Kidney capillary endothelial cell (primary cell): ENCODE measurements at regions not wholly inside any gene's neighbourhood (a gene's known extent, or its start where the extent isn't known, plus 50 kb on each side); places are given as distances from the start of the nearest gene placed in this dataset.

Experiments used
- DNase-seq: peaks from one replicate; pipeline ENCODE4 v3.0.0-alpha.2; 2018; ENCODE audit warnings: low spot score

DNA sequence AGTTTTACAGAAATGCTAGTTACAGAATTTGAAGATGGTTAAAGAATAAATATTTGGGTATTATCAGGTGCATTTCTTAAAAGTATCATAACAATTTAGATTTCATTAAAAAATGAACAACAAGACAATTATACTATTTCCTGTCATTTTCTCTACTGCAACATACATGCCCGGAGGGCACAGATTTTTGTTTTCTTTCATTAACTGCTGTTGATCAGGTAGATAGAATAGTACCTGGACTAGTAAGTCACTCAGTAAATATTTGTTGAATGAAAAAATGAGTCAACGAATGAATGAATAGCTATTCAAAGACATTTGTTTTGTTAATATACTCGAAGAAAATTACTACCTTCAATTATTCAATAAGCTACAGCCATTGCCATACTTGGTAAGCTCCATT, 531.2 kb upstream of the VRK2 start:
- no peak for DNase-seq

DNA sequence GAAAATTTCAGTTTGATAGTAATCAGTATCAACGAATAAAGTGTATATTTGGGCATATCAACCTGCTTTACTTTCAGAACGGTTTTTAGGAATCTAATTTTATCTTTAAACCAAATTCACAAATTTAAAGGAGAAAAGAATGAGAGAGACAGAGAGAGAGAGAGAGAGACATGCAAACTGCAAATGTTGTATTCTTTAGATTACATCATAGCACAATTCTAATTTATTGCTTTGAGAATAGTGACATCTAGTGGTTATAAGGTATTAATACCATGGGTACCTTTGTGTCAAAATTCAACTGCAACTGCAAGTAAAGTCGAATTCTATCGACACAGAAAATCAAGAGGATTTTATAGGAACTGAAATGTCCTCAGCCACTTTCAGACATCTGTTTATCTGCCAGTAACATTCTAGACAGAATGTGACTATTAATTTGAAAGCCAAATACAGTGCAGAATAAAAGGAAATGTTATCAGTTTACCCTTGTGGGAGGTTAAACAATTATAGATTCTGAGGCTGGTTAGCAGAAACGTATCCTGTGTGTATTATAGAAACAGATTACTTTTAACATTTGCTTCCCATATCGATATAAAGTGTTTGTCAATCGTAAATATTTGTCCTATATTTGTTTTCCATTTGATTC, 529.8 kb upstream of the VRK2 start:
- DNase-seq = peak; percentile 63

- no peak for DNase-seq
These were observed 523.3 kb upstream of the VRK2 start for GRCh38 chr2:57523304-57523703.

DNA sequence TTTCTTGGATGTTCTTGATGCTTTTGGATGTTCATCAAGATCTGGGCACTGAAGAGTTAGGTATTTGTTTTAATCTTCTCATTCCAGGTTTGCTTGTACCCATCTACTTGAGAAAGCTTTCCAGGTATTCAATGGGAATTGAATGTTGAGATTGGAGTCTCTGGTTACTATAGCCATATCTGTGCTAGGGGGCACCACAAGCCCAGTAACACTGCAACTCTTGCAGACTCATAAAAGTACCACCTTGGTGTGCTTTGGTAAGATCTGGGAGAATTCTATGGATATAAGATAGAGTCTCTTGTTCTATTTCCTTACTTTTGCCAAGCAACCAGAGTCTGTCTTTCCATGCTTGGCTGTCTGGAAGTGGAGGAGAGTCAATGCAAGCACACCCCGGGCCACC, 518.9 kb upstream of the VRK2 start:
- DNase-seq = no peak

GRCh38 chr2:57528499-57528898, 518.1 kb upstream of the VRK2 start:
- DNase-seq = no peak

- no peak for DNase-seq
These were observed 512.2 kb upstream of the VRK2 start for GRCh38 chr2:57534358-57534757.

GRCh38 chr2:57536535-57537231, 509.9 kb upstream of the VRK2 start:
- no peak for DNase-seq

DNA sequence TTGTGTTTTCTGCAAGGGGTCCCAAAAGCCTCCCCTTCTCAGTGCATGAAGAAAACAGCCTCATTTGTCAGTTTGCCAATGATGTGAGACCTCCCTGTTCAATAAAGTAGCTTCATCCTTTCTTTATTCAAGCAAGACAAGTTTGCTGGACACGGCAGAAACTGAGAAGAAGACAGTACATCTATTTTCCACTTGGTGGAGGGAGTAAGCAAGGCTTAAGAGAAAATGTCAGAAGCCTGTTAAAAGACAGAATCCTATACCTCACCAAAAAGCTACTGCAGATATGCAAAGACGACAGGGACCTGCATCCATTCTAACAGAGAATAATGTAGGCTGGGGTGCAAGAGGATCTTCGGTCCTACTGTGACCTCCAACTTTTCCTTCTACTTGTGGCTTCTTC, 506.8 kb upstream of the VRK2 start:
- DNase-seq = no peak

DNA sequence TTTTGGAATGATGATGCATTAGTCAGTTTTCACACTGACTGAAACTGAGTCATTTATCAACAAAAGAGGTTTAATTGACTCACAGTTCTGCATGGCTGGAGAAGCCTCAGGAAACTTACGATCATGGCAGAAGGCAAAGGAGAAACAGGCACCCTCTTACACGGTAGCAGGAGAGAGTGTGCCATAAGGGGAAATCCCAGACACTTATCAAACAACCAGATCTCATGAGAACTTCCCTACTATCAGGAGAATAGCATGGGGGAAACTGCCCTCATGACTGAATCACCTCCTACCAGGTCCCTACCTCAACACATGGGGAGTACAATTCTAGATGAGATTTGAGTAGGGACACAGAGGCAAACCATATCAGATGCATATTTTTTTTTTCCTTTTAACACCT, 504.5 kb upstream of the VRK2 start:
- no peak for DNase-seq

DNA sequence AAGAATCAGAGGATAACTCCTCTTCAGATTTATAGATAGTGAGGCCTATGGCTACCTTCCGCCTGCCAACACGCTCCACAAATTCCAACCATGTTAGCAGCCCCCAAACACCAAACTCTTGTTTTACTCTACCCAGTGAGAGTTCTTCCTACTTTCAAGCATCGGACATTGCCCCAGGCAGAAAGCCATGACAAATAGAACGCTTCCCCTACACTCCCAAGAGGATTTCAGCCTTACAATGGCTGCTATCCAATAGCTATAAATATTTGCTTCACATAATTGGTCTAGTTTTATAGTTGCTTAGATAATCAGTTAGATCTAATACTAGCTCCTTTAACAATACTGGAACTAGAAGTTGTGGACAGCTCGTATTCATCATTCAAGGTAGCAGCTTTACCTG, 503.4 kb upstream of the VRK2 start:
- no peak for DNase-seq

GRCh38 chr2:57544624-57545023, 502.0 kb upstream of the VRK2 start:
- no peak for DNase-seq

GRCh38 chr2:57546478-57546877, 500.1 kb upstream of the VRK2 start:
- DNase-seq = no peak

- DNase-seq = no peak
These were observed 496.9 kb upstream of the VRK2 start for GRCh38 chr2:57549642-57550102.

- DNase-seq = no peak
These were observed 495.7 kb upstream of the VRK2 start for GRCh38 chr2:57550912-57551311.

DNA sequence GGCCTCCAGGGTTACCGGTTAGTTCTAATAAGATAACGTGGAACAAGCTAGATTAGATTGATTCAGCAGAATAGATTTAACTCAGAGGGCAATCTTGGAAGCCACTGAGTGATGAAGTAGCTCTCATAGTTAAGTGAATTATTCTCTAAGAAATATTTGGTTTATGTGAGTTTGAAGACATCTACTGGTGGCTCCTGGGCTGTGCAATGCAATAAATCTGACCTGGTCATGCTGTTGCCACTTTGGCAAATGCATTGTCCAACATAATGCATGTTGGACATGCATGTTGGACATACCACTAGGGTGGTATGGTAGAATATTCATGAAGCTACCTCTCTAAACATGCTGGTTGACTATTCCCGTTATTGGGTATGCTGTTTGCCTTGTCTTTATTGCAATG, 493.7 kb upstream of the VRK2 start:
- no peak for DNase-seq

DNA sequence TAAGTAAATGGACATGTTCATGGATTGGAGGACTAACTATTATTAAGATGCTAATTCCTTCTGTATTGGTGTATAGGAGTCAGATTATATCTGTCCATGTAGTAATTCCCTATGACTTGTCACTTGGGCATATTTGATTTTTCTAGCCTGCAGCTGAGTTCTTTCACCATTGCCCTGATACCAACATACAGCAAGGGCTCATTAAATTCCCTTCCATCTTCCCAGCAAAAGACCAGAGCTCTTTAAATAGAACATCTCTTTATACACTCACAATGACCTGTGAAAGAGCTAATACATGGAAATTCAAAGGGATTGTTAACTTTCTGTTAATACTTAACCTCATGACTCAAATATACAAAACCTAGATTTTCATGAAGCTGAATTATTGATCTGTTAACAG, 492.3 kb upstream of the VRK2 start:
- no peak for DNase-seq

GRCh38 chr2:57558312-57558711, 488.3 kb upstream of the VRK2 start:
- no peak for DNase-seq

DNA sequence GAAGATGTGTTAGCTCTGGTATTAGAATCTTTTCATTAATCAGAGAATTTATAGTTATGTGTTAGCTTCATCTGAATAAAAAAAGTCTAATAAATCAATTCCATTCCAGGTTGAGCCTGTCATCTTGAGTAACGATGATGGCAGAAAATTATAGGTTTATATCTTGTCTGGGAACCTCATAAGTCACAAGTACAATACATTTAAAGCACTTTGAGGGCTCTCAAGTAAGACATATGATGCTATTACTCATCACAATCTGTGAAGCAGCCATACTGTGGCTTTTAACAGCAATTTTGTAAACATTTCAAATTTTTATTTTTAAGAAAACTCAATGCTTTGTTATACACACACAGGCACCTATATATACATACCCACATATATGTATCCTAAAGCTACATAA, 484.1 kb upstream of the VRK2 start:
- DNase-seq = no peak

- DNase-seq = no peak
These were observed 483.6 kb upstream of the VRK2 start for GRCh38 chr2:57563015-57563414.

DNA sequence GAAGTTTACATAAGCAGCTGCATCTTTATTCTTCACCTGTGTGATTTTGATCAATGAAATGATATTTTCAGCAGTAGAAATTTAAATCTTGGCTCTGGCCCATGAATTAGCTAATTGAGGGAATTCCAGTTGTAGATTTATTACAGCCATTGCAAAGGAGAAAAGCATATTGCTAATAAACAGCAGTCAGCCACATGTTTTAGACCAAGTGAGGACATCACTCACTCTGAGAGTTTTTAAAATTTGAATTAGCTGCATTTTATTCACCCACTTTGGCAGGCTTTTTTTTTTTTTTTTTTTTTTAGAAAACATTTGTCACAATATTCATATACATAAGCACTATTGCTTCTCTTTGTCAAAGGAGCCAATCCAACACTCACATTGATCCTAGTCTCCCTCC, 479.4 kb upstream of the VRK2 start:
- no peak for DNase-seq

DNA sequence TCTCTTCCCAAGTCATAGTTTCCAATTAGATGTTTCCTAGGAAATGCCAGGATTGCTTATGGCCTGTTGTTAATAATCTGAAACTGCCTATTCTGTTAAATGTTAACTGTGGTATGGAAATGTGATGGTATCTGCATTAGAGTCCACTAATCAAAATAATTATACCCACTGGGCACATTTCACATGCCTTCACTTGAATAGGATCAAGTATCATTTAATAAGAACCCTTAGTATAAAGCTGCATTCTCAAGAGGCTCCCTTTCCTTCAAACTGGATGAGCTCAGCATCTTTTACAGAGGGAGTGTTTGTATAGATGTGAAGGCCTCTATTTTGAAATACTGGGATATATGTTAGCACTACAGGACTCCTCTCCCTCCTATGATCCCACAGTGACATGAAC, 477.2 kb upstream of the VRK2 start:
- no peak for DNase-seq

DNA sequence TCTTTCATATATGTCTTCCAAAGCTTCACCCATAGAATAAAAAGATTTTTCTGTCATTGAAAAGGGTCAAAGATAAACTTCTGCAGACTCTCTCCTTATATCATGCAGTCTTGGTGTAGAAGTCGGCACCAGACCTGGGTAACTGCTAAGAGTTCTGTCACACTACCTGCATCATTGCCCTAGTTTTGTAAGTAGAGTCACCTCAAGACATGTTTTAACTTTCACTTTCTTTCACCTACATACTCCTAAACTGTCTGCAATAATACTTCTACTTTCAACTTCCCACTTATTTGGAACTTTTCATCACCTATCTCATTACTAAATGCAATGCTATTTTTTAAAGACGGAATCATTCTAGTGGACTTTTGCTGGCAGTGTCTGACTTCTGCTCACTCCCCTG, 475.6 kb upstream of the VRK2 start:
- no peak for DNase-seq

DNA sequence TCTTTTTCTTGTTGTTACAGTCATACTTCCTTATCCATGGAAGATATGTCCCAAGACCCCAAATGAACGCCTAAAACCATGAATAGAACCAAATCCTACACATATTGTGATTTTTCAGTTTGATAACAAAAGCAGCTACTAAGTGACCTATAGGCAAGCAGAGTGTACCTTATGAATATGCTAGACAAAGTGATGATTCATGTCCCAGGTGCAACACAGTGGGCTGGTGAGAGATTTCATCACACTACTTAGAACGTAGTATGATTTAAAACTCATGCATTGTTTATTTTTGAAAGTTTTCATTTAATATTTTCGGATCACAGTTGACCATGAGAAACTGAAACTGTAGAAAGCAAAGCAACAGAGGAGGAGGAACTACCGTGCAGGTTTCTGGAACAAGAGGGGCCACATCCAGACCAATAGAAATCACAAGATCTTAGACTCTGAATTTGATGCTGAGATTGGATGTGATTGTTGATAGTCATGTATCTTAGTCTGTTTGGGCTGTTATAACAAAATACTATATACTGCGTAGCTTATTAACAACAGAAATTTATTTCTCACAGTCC, 470.8 kb upstream of the VRK2 start:
- DNase-seq = no peak

- DNase-seq = no peak
These were observed 469.6 kb upstream of the VRK2 start for GRCh38 chr2:57576983-57577382.
